Psoas muscle (tissue), 7 donors: ENCODE measurements at regions not wholly inside any gene's neighbourhood (a gene's known extent, or its start where the extent isn't known, plus 50 kb on each side); places are given as distances from the start of the nearest gene placed in this dataset.

ENCODE experiments used
- ATAC-seq, 4 donors: fragments of 200-7000 bp; cut with Tn5 transposase; one replicate each; pipeline ENCODE4 v1.9.1; 2020; ENCODE audit warnings: moderate library complexity in 3 of 4, mild to moderate bottlenecking in 2 of 4
- DNase-seq, 2 donors: peaks; one replicate each; pipeline ENCODE4 v3.0.0-alpha.2; 2020
- H3K27ac ChIP-seq: fragments of 200-600 bp; one replicate; pipeline ENCODE4 v1.8.0; 2022
- H3K27me3 ChIP-seq, 3 donors: fragments of 200-600 bp in 1 of 3; one replicate each; pipeline versions ENCODE4 v1.6.1 to v1.8.0; 2013 to 2022; ENCODE audit warnings: low read length in 2 of 3, mild to moderate bottlenecking in 2 of 3, moderate library complexity in 1 of 3; ENCODE audit not compliant: insufficient read depth in 3 of 3
- H3K36me3 ChIP-seq, 2 donors: fragments of 200-600 bp in 1 of 2; one replicate each; pipeline versions ENCODE4 v1.6.1 to v1.8.0; 2013 to 2022; ENCODE audit warnings: low read depth in 1 of 2, mild to moderate bottlenecking in 1 of 2, moderate library complexity in 1 of 2; ENCODE audit not compliant: insufficient read depth in 1 of 2
- H3K4me1 ChIP-seq: fragments of 200-600 bp; one replicate; pipeline ENCODE4 v1.8.0; 2022
- H3K4me3 ChIP-seq: fragments of 200-600 bp; one replicate; pipeline ENCODE4 v1.8.0; 2022; ENCODE audit warnings: mild to moderate bottlenecking
- H3K9me3 ChIP-seq: fragments of 200-600 bp; one replicate; pipeline ENCODE4 v1.8.0; 2022
- CTCF ChIP-seq: fragments of 200-600 bp; IDR thresholded peaks from one replicate; pipeline ENCODE4 v1.8.0; 2022; ENCODE audit warnings: antibody characterized with exemption
- WGBS, 3 donors: extraction: QIAGEN DNeasy Blood & Tissue Kit; methylation state at CpG; one replicate each; pipeline versions ENCODE4 v1.1.6 to v1.1.7; 2013; 5-methylcytosine and 5-hydroxymethylcytosine counted together
- intact Hi-C, 2 donors: fragments of 100-400 bp; cut with DNase I; formaldehyde crosslinking; loops; one replicate each; pipeline versions ENCODE4 v1.11.0 to v1.14.2; 2022
- donor health status: healthy with polysubstance abuse.
- donor health status: DM: no; HTN: no; CAD: no; lungs with moderate emphysema.
- donor health status: Bipolar disorder and iron deficiency.
- donor health status: healthy.
- donor health status: DM: yes; HTN: yes; CAD: no.
- donor health status: DM: no; HTN: no; CAD: no.
- donor health status: DM: yes; HTN: yes; CAD: no.

GRCh38 chr13:109275139-109275745 is 511.1 kb downstream of the IRS2 start:
- intact Hi-C loops = no loop called here
- no peaks in the 10 kb centered on the region for H3K36me3 ChIP-seq
- WGBS, 3 donors = 75 to 82% (median 80%) methylated on average over 11 of the region's 11 CpGs
- ATAC-seq = peak in 1 of 4 donors; percentile 14
- DNase-seq = no peak
- no peaks in the 10 kb centered on the region for H3K9me3 ChIP-seq
- H3K4me1 ChIP-seq = no peaks in the 10 kb centered on the region
- no peak overlapping the region for H3K4me3 ChIP-seq
- H3K27me3 ChIP-seq = no peaks in the 10 kb centered on the region
- TF ChIP-seq CTCF = no peak
- H3K27ac ChIP-seq = no peak overlapping the region

GRCh38 chr13:109274188-109274821 is 512.1 kb downstream of the IRS2 start:
- TF ChIP-seq CTCF = no peak
- no peak overlapping the region for H3K4me3 ChIP-seq
- 41 to 66% (median 54%) methylated on average over 5 of the region's 5 CpGs for WGBS, 3 donors
- H3K36me3 ChIP-seq = no peaks in the 10 kb centered on the region
- no peaks in the 10 kb centered on the region for H3K27me3 ChIP-seq
- no peaks in the 10 kb centered on the region for H3K4me1 ChIP-seq
- intact Hi-C loops = no loop called here
- ATAC-seq (peak in 3 of 4 donors; percentile 87 to 93 (median 93)), DNase-seq (no peak)
- no peak overlapping the region for H3K27ac ChIP-seq
- H3K9me3 ChIP-seq = no peaks in the 10 kb centered on the region

GRCh38 chr13:109273326-109273751 is 513.0 kb downstream of the IRS2 start:
- Histone ChIP-seq H3K9me3 (no peaks in the 10 kb centered on the region), H3K27me3 (no peaks in the 10 kb centered on the region), H3K27ac (no peak overlapping the region), H3K36me3 (no peaks in the 10 kb centered on the region), H3K4me3 (no peak overlapping the region), H3K4me1 (no peaks in the 10 kb centered on the region)
- WGBS, 3 donors = 46 to 62% (median 55%) methylated on average over 3 of the region's 3 CpGs
- ATAC-seq = no peak
- TF ChIP-seq CTCF = no peak
- DNase-seq = no peak
- intact Hi-C loops = no loop called here

GRCh38 chr13:109272595-109273325 is 513.6 kb downstream of the IRS2 start:
- intact Hi-C loops = no loop called here
- no peak for DNase-seq
- Histone ChIP-seq H3K4me1 (no peaks in the 10 kb centered on the region), H3K27ac (no peak overlapping the region), H3K9me3 (no peaks in the 10 kb centered on the region), H3K36me3 (no peaks in the 10 kb centered on the region), H3K4me3 (no peak overlapping the region), H3K27me3 (no peaks in the 10 kb centered on the region)
- no peak for TF ChIP-seq CTCF
- 73 to 79% (median 75%) methylated on average over 6 of the region's 6 CpGs for WGBS, 3 donors
- no peak for ATAC-seq
